ENCODE measurements at regions not wholly inside any gene's neighbourhood (a gene's known extent, or its start where the extent isn't known, plus 50 kb on each side); places are given as distances from the start of the nearest gene placed in this dataset.

GRCh38 chr6:12431023-12431422 lies 140.9 kb downstream of the EDN1 start:
- no peak for DNase-seq

- DNase-seq, result no peak
Measured at GRCh38 chr6:12436224-12436623, 146.1 kb downstream of the EDN1 start.

- DNase-seq, result no peak
Measured at GRCh38 chr6:12436683-12437082, 146.5 kb downstream of the EDN1 start.

DNA sequence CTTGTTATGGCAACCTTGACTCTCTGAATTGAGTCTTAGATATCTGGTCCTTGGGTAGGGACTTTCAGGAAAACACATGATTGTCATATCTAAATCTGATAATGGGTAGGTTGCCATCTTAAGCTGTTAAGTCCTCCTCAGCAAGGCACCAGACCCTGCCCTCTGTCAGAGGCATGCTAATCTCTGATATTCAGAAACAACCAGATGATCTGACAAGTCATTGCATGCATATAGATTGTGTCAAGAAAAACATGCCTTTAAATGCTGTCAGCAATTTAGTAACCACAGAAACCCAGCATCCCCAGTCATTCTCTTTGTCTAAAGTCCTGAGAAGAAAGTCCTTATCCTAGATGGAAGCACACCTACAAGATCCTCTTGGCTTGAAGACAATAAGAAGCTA lies 149.1 kb downstream of the EDN1 start:
- no peak for DNase-seq

- DNase-seq, result no peak
Measured at GRCh38 chr6:12440981-12441380, 150.8 kb downstream of the EDN1 start.

DNA sequence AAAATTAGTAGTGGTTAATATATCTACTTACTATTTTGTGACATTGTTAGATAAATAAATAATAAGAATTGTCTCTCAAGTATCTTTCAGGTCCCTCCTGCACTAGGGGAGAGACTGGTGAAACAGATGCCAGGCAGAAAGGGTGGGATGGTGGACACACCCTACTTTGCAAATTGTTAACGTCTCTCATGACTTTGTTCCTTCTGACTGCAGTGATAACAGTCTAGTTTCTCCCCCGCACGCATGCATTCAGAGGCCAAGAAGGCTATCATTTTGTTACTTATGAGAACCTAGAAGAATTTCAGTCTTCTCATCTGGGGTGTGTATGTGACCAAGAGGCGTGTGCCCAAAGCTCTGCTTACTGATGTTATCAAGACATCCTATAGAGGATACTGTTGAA lies 152.3 kb downstream of the EDN1 start:
- no peak for DNase-seq

DNA sequence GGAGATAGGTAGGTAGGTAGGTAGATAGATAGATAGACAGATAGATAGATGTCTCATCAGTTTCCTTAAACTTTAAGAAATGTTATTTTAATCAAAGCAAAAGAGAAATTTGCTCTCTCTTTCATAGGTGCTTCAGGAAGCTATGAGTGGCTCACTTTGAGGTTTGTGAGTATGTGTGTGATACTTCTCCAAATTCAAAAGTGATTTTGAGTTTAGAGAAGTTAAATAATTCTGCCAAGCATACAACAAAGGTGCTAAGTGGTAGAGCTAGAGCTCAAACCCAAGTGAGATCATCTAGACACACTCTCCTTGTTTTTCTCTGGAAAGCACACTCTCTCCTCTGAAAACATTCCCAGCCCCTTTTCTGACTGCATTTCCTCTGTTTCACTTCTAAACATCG lies 156.2 kb downstream of the EDN1 start:
- DNase-seq, result no peak

DNA sequence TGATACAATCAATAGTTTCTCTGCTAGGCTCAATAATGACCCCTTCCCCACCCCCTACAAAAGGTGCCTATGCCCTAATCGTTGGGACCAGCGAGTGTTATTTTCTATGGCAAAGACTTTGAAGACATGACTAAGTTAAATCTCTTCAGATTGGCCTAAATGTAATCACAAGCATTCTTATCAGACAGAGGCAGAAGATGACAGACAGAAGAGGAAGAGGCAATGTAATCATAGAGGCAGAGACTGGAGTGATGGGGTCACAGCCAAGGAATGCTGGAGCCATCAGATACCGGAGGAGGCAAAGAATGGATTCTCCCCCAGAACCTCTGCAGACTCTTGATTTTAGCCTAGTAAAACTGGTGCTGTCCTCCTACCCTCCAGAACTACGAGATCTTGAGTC lies 159.3 kb downstream of the EDN1 start:
- DNase-seq, result no peak

- DNase-seq, result no peak
Measured at GRCh38 chr6:12450467-12450866, 160.3 kb downstream of the EDN1 start.

GRCh38 chr6:12456343-12456742 lies 166.2 kb downstream of the EDN1 start:
- no peak for DNase-seq

- no peak for DNase-seq
Measured at GRCh38 chr6:12457094-12457493, 166.9 kb downstream of the EDN1 start.

GRCh38 chr6:12458558-12458957 lies 168.4 kb downstream of the EDN1 start:
- no peak for DNase-seq

GRCh38 chr6:12459945-12460661 lies 169.9 kb downstream of the EDN1 start:
- no peak for DNase-seq

DNA sequence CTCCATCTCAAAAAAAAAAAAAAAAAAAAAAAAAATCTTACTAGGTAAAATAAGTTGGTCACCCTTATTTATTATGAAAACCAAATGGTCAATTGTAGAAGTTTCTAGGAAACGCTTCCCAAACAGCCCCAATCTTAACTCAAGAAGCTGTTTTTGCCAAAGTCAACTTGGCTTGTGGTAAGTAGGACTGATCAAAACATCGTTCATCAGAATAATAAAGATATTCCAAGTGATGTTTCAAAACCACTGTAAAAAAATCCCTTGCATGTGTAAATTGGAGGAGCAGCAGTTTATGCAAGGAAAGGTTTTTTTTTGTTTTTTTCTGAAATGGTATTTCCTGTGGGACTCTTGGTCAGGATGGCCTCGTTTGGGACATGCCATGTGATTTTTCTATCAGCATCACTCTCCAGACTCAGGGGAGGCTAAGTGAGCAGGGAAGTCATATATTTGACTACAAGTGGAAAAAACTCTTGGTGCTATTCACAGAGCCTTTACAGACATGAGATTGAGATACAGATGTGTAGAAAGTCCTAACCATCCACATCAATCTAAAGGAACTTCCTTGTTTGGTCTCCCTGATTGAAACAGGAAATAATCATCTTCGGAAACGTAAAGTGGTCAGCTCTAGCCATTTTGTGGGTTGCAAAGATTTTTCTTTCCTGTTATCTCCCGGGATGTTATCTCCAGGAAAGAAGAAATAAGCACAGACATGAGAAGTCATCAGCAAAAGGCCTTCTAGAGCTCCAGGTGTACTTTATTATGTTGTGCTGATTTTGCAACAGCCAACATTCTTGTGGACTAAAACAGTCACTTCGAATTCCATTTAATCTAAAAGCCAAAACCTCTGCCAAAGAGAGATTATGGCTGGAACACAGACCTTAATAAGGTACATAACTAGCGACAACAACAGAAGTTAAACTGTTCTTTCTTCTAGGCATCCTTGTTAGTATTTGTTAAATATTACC lies 177.8 kb downstream of the EDN1 start:
- DNase-seq, result no peak

DNA sequence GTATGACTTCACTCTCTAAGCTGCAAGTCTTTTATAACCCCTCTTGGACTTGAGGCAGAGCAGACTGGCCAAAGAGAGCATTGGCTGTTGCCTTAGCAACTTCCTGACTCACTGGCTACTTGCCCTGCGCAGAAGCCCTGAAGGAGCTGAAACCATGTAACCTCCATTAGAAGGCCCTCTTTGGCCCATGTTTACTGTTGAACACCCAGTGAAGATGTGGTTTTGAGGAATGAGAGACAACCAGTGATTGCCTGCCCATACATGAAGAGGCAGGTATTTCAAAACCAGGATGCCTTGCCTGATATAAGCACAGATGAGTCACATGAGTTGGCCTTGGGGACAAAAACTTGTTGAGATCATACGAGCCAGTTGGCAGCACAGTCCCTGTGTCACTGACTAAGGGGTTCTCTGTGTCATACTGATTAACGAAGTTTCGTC lies 182.5 kb downstream of the EDN1 start:
- no peak for DNase-seq

DNA sequence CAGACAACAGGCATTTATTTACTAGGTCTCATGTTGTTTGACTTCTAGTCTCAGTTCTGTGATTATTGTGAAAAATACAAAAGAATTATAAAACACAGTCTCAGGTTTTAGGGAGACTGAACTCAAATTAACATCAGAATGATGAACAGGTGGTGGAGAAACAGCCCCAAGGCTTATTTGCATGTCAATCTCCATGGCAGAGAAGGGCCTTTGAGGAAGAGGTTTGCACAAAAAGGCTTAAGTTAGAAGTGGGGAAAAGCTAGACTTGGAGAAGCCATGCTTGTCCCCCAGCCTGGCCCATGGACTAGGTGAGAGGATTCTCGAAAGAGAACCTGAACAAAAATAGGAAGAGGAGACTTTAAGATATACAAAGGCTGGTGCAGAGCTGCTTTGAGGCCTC lies 183.3 kb downstream of the EDN1 start:
- DNase-seq, result no peak

DNA sequence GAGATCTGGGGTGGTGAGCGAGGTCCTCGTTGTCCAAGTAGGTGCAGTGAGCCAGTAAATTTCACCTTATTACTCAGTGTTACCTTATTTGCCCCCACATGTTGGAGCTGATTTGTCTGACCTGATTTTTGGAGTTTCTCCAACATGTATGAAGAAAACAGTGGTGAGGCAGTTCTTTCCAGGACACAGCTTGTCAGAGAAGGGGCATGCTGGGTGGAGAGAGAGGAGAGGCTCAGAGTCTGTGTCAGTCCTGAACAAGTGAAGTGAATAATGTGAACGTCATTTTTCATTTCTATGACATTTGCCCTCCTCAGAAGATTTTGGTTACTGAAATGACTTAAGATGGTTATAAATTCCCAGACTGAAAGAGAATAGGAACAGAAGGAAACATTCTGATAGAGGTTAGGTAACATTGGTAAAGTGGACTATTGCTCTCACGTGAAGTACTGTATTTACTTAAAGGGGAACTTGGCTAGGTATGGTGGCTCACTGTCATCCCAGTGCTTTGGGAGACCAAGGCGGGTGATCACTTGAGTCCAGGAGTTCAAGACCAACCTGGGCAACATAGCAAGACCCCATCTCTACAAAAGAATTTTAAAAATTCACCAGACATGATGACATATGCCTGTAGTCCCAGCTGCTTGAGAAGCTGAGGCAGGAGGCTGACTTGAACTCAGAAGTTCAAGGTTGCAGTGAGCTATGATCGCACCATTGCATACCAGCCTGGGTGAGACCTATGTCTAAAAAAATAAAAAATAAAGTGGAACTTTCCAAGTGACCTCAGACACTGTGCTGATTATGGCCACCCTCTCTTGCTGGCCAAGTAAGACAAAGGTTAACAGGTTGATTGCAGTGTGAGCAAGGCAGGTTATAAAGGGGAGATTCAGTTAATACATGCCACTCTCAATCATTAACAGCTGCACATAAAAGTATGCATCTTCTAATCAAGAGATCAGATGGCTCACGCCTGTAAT lies 184.3 kb downstream of the EDN1 start:
- no peak for DNase-seq

GRCh38 chr6:12476484-12476883 lies 186.3 kb downstream of the EDN1 start:
- DNase-seq, result no peak

GRCh38 chr6:12477616-12478015 lies 187.5 kb downstream of the EDN1 start:
- DNase-seq, result no peak

DNA sequence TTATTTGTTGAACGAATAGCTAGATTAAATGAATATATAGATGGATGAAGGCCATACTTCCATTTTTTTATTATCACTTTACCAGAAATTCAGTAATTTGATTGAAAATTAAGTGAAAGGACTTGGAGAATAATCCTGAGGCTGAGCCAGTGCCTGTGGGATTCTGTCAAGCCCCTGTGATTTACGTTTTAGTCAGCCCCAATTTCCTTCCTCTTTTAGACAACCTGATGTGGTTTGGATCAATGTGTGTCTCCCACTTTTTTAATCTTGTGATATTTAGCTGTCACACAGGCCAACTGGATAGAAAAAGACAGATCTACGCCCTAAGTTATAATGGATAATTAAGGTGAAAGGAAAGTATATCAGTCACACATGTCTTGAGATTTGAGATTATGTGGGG lies 188.8 kb downstream of the EDN1 start:
- no peak for DNase-seq

DNA sequence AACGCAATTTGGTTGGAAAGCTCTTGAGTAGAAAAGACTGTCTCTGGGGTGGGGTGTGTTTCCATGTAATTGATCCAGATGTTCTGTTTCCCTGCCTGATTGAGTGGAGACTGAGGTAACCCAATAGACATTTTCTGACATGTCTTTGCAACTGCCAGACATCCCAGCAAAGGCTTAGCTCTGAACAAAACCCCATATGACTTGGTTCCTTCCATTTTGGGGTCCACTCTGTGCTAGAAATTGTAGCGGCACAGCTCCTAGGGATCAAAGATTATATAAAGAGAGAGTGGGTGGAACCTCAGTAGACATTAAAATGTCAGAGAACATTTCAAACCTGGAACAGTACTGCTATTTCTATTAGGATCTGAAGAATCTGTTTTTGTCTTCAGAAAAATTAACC lies 189.3 kb downstream of the EDN1 start:
- DNase-seq, result no peak

GRCh38 chr6:12479881-12480280 lies 189.7 kb downstream of the EDN1 start:
- DNase-seq, result no peak

- no peak for DNase-seq
Measured at GRCh38 chr6:12480379-12480778, 190.2 kb downstream of the EDN1 start.

All from midbrain (tissue), 1 donor.